GM23338 (cell line): ENCODE measurements at regions not wholly inside any gene's neighbourhood (a gene's known extent, or its start where the extent isn't known, plus 50 kb on each side); places are given as distances from the start of the nearest gene placed in this dataset.

Experiments used
- CREB1 ChIP-seq: fragments of 250-450 bp; sonication (Bioruptor Pico); IDR thresholded peaks from 2 replicates; pipeline ENCODE4 v1.5.0; 2020; ENCODE audit warnings: low read depth, mild to moderate bottlenecking, moderate library complexity
- EZH2 ChIP-seq: fragments of 200-600 bp; sonication (generic); IDR thresholded peaks from one replicate; pipeline ENCODE4 v1.8.0; 2017; ENCODE audit warnings: antibody characterized with exemption, mild to moderate bottlenecking, low read depth; ENCODE audit not compliant: unreplicated experiment
- EZH2phosphoT487 ChIP-seq: fragments of 200-600 bp; sonication (generic); IDR thresholded peaks from one replicate; pipeline ENCODE4 v1.8.1; 2018; ENCODE audit warnings: antibody characterized with exemption; ENCODE audit not compliant: unreplicated experiment
- JUNB ChIP-seq: IDR thresholded peaks from one replicate; pipeline ENCODE4 v1.6.1; 2016; ENCODE audit warnings: antibody characterized with exemption; ENCODE audit not compliant: unreplicated experiment
- POLR2AphosphoS5 ChIP-seq: IDR thresholded peaks from 2 replicates; pipeline ENCODE4 v1.6.1; 2016; ENCODE audit warnings: antibody characterized with exemption, low read depth
- STAT1 ChIP-seq: IDR thresholded peaks from one replicate; pipeline ENCODE4 v1.6.1; 2016; ENCODE audit warnings: antibody characterized with exemption; ENCODE audit not compliant: unreplicated experiment
- ZNF114 ChIP-seq: fragments of 250-450 bp; sonication (Bioruptor Pico); IDR thresholded peaks from 2 replicates; pipeline ENCODE4 v1.5.0; 2020; ENCODE audit warnings: mild to moderate bottlenecking, moderate library complexity
- ZNF331 ChIP-seq: fragments of 250-450 bp; sonication (Bioruptor Pico); IDR thresholded peaks from 2 replicates; pipeline ENCODE4 v1.5.0; 2020; ENCODE audit warnings: low read depth, mild to moderate bottlenecking, moderate library complexity
- TF ChIP-seq, protein P1 (sequence below), 2 experiments: fragments of 200-600 bp in 1 of 2; sonication (generic) in 1 of 2; conservative IDR thresholded peaks; 2 replicates each; pipeline versions ENCODE4 v1.5.1 to v1.6.1; 2016 to 2017; ENCODE audit warnings: antibody characterized with exemption in 2 of 2, low read depth in 2 of 2, mild to moderate bottlenecking in 2 of 2, moderate library complexity in 1 of 2
- TF ChIP-seq, protein P2 (sequence below): fragments of 250-450 bp; sonication (Bioruptor Pico); IDR thresholded peaks from 2 replicates; pipeline ENCODE4 v1.5.0; 2020; ENCODE audit warnings: mild to moderate bottlenecking, moderate library complexity
- TF ChIP-seq, protein P3 (sequence below): IDR thresholded peaks from one replicate; pipeline ENCODE4 v1.6.1; 2018; ENCODE audit warnings: antibody characterized with exemption; ENCODE audit not compliant: unreplicated experiment
- TF ChIP-seq, protein P4 (sequence below): IDR thresholded peaks from 2 replicates; pipeline ENCODE4 v1.6.1; 2016; ENCODE audit warnings: antibody characterized with exemption

DNA sequence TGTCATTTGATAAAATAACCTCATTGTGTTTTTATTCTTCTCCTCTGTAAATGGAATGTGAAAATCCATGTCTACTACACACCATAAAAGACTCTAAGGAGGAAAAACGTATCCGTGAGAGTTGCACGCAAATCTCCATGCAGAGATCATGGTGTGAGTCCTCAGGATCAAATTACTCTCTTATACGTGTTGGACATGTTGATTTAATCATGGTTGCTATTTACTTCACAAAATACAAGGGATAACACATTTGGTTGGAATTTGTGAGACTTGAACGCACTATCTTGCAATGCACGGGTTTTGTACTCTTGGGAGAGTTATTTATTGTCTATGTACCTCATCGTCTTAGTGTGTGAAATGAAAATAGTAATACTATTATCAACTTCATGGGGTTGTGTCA lies 128.0 kb upstream of the RASSF8 start:
- TF ChIP-seq, protein P1, sequence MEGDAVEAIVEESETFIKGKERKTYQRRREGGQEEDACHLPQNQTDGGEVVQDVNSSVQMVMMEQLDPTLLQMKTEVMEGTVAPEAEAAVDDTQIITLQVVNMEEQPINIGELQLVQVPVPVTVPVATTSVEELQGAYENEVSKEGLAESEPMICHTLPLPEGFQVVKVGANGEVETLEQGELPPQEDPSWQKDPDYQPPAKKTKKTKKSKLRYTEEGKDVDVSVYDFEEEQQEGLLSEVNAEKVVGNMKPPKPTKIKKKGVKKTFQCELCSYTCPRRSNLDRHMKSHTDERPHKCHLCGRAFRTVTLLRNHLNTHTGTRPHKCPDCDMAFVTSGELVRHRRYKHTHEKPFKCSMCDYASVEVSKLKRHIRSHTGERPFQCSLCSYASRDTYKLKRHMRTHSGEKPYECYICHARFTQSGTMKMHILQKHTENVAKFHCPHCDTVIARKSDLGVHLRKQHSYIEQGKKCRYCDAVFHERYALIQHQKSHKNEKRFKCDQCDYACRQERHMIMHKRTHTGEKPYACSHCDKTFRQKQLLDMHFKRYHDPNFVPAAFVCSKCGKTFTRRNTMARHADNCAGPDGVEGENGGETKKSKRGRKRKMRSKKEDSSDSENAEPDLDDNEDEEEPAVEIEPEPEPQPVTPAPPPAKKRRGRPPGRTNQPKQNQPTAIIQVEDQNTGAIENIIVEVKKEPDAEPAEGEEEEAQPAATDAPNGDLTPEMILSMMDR (conservative IDR thresholded peaks at IDR 0.05; ENCODE audit: low read depth in 2 of 2), result no peak
- no peak for TF ChIP-seq POLR2AphosphoS5
- TF ChIP-seq CREB1, result no peak
- TF ChIP-seq ZNF331 (CRISPR knock-in tag), result no peak
- TF ChIP-seq ZNF114 (CRISPR knock-in tag), result no peak
- TF ChIP-seq EZH2, result no peak
- TF ChIP-seq, protein P2, sequence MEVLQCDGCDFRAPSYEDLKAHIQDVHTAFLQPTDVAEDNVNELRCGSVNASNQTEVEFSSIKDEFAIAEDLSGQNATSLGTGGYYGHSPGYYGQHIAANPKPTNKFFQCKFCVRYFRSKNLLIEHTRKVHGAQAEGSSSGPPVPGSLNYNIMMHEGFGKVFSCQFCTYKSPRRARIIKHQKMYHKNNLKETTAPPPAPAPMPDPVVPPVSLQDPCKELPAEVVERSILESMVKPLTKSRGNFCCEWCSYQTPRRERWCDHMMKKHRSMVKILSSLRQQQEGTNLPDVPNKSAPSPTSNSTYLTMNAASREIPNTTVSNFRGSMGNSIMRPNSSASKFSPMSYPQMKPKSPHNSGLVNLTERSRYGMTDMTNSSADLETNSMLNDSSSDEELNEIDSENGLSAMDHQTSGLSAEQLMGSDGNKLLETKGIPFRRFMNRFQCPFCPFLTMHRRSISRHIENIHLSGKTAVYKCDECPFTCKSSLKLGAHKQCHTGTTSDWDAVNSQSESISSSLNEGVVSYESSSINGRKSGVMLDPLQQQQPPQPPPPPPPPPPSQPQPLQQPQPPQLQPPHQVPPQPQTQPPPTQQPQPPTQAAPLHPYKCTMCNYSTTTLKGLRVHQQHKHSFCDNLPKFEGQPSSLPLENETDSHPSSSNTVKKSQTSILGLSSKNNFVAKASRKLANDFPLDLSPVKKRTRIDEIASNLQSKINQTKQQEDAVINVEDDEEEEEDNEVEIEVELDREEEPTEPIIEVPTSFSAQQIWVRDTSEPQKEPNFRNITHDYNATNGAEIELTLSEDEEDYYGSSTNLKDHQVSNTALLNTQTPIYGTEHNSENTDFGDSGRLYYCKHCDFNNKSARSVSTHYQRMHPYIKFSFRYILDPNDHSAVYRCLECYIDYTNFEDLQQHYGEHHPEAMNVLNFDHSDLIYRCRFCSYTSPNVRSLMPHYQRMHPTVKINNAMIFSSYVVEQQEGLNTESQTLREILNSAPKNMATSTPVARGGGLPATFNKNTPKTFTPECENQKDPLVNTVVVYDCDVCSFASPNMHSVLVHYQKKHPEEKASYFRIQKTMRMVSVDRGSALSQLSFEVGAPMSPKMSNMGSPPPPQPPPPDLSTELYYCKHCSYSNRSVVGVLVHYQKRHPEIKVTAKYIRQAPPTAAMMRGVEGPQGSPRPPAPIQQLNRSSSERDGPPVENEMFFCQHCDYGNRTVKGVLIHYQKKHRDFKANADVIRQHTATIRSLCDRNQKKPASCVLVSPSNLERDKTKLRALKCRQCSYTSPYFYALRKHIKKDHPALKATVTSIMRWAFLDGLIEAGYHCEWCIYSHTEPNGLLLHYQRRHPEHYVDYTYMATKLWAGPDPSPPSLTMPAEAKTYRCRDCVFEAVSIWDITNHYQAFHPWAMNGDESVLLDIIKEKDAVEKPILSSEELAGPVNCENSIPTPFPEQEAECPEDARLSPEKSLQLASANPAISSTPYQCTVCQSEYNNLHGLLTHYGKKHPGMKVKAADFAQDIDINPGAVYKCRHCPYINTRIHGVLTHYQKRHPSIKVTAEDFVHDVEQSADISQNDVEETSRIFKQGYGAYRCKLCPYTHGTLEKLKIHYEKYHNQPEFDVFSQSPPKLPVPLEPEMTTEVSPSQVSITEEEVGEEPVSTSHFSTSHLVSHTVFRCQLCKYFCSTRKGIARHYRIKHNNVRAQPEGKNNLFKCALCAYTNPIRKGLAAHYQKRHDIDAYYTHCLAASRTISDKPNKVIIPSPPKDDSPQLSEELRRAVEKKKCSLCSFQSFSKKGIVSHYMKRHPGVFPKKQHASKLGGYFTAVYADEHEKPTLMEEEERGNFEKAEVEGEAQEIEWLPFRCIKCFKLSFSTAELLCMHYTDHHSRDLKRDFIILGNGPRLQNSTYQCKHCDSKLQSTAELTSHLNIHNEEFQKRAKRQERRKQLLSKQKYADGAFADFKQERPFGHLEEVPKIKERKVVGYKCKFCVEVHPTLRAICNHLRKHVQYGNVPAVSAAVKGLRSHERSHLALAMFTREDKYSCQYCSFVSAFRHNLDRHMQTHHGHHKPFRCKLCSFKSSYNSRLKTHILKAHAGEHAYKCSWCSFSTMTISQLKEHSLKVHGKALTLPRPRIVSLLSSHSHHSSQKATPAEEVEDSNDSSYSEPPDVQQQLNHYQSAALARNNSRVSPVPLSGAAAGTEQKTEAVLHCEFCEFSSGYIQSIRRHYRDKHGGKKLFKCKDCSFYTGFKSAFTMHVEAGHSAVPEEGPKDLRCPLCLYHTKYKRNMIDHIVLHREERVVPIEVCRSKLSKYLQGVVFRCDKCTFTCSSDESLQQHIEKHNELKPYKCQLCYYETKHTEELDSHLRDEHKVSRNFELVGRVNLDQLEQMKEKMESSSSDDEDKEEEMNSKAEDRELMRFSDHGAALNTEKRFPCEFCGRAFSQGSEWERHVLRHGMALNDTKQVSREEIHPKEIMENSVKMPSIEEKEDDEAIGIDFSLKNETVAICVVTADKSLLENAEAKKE (CRISPR knock-in tag), result no peak
- TF ChIP-seq, protein P3, sequence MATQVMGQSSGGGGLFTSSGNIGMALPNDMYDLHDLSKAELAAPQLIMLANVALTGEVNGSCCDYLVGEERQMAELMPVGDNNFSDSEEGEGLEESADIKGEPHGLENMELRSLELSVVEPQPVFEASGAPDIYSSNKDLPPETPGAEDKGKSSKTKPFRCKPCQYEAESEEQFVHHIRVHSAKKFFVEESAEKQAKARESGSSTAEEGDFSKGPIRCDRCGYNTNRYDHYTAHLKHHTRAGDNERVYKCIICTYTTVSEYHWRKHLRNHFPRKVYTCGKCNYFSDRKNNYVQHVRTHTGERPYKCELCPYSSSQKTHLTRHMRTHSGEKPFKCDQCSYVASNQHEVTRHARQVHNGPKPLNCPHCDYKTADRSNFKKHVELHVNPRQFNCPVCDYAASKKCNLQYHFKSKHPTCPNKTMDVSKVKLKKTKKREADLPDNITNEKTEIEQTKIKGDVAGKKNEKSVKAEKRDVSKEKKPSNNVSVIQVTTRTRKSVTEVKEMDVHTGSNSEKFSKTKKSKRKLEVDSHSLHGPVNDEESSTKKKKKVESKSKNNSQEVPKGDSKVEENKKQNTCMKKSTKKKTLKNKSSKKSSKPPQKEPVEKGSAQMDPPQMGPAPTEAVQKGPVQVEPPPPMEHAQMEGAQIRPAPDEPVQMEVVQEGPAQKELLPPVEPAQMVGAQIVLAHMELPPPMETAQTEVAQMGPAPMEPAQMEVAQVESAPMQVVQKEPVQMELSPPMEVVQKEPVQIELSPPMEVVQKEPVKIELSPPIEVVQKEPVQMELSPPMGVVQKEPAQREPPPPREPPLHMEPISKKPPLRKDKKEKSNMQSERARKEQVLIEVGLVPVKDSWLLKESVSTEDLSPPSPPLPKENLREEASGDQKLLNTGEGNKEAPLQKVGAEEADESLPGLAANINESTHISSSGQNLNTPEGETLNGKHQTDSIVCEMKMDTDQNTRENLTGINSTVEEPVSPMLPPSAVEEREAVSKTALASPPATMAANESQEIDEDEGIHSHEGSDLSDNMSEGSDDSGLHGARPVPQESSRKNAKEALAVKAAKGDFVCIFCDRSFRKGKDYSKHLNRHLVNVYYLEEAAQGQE, result no peak
- no peak for TF ChIP-seq EZH2phosphoT487
- TF ChIP-seq, protein P4, sequence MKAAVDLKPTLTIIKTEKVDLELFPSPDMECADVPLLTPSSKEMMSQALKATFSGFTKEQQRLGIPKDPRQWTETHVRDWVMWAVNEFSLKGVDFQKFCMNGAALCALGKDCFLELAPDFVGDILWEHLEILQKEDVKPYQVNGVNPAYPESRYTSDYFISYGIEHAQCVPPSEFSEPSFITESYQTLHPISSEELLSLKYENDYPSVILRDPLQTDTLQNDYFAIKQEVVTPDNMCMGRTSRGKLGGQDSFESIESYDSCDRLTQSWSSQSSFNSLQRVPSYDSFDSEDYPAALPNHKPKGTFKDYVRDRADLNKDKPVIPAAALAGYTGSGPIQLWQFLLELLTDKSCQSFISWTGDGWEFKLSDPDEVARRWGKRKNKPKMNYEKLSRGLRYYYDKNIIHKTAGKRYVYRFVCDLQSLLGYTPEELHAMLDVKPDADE, result no peak
- no peak for TF ChIP-seq STAT1
- TF ChIP-seq JUNB, result no peak
